Activated CD4-positive, CD25-positive, alpha-beta regulatory T cell (primary cell): ENCODE measurements at regions not wholly inside any gene's neighbourhood (a gene's known extent, or its start where the extent isn't known, plus 50 kb on each side); places are given as distances from the start of the nearest gene placed in this dataset.

Source experiments
- DNase-seq, 4 experiments: peaks; one replicate each; lab custom pipeline; 2025; lab: John Stamatoyannopoulos, UW

- DNase-seq: no peak
Observed at GRCh38 chr3:94259291-94259690, 196.4 kb downstream of the NSUN3 start.

GRCh38 chr3:94269763-94270162 lies 206.9 kb downstream of the NSUN3 start:
- no peak for DNase-seq

- DNase-seq: no peak
Observed at GRCh38 chr3:94272016-94272415, 209.2 kb downstream of the NSUN3 start.

GRCh38 chr3:94280958-94281357 lies 218.1 kb downstream of the NSUN3 start:
- DNase-seq: no peak

- no peak for DNase-seq
Observed at GRCh38 chr3:94285872-94286271, 223.0 kb downstream of the NSUN3 start.

- DNase-seq: no peak
Observed at GRCh38 chr3:94291686-94292085, 228.8 kb downstream of the NSUN3 start.

GRCh38 chr3:94292151-94292550 lies 229.3 kb downstream of the NSUN3 start:
- DNase-seq: no peak

GRCh38 chr3:94293793-94294195 lies 230.9 kb downstream of the NSUN3 start:
- no peak for DNase-seq

- DNase-seq: no peak
Observed at GRCh38 chr3:94294806-94295205, 231.9 kb downstream of the NSUN3 start.

GRCh38 chr3:94299716-94300115 lies 236.9 kb downstream of the NSUN3 start:
- DNase-seq: no peak

- DNase-seq: no peak
Observed at GRCh38 chr3:94301366-94301765, 238.5 kb downstream of the NSUN3 start.

GRCh38 chr3:94303266-94303665 lies 240.4 kb downstream of the NSUN3 start:
- no peak for DNase-seq

GRCh38 chr3:94303897-94304296 lies 241.0 kb downstream of the NSUN3 start:
- no peak for DNase-seq

- no peak for DNase-seq
Observed at GRCh38 chr3:94304954-94305353, 242.1 kb downstream of the NSUN3 start.

GRCh38 chr3:94305835-94306611 lies 243.2 kb downstream of the NSUN3 start:
- no peak for DNase-seq

- DNase-seq: no peak
Observed at GRCh38 chr3:94307588-94307987, 244.7 kb downstream of the NSUN3 start.

GRCh38 chr3:94308767-94309166 lies 245.9 kb downstream of the NSUN3 start:
- no peak for DNase-seq

- DNase-seq: no peak
Observed at GRCh38 chr3:94310341-94311135, 247.7 kb downstream of the NSUN3 start.

GRCh38 chr3:94311651-94312050 lies 248.8 kb downstream of the NSUN3 start:
- no peak for DNase-seq

- no peak for DNase-seq
Observed at GRCh38 chr3:94314218-94314883, 251.5 kb downstream of the NSUN3 start.

GRCh38 chr3:94317017-94317416 lies 254.2 kb downstream of the NSUN3 start:
- no peak for DNase-seq

- DNase-seq: no peak
Observed at GRCh38 chr3:94323596-94323995, 260.7 kb downstream of the NSUN3 start.

GRCh38 chr3:94331831-94332230 lies 269.0 kb downstream of the NSUN3 start:
- DNase-seq: no peak
